ENCODE measurements at regions not wholly inside any gene's neighbourhood (a gene's known extent, or its start where the extent isn't known, plus 50 kb on each side); places are given as distances from the start of the nearest gene placed in this dataset.
A peak's percentile ranks its signal among the peaks of the same experiment; 100 is the strongest.

DNA sequence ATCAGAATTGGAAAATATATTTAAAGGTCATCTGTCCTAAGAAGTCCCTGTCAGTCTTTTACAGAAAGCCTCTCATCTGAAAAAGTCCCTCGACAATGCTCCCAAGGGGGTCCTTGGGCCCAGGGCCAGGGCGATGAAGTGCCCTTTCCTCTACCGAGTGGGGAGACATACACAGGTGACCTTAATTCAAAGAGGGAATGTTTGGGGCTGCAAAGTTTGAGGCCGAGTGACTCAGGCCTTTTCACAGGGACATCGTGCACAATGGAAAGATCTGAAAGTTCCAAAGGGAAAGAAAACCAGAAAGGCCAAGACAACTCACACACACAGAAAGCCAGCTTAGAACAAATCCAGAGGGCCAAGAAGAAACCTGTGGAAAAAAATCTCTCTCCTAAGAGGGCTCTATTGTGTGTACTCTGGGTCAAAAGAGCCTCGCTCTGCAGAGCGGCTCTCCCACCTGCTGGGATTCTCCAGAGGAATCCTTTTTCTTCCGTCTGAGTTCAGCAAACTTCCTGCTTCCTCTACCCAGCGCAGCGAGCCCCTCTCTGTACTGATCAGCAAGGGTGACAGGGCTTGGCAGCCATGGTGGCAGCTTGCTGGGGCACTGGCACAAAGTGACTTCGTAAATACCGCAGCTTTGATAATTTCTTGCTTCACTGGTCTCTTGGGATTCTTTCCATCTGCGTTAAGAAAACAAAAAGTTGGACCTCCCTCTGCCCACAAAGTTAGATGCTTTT lies 259.1 kb downstream of the OPA1 start:
- DNase-seq: no peak

DNA sequence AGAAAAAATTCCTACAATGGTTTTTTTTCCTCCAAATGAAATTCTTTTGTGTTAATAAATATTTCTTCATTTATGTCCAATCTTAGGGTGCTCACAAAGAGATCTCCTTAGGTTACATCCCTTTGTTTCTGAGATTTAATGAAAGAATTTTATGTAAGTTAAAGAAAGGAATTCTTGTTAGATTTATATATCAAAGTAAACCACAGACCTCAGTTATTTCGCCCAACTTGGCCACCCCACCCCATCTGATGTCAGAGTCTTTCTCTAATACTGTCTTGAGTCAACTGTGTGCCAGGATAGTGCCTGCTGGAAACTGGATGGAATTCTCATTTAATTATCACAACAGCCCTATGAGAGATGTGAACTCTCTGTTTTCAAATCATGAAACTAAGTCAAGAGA lies 259.9 kb downstream of the OPA1 start:
- no peak for DNase-seq

DNA sequence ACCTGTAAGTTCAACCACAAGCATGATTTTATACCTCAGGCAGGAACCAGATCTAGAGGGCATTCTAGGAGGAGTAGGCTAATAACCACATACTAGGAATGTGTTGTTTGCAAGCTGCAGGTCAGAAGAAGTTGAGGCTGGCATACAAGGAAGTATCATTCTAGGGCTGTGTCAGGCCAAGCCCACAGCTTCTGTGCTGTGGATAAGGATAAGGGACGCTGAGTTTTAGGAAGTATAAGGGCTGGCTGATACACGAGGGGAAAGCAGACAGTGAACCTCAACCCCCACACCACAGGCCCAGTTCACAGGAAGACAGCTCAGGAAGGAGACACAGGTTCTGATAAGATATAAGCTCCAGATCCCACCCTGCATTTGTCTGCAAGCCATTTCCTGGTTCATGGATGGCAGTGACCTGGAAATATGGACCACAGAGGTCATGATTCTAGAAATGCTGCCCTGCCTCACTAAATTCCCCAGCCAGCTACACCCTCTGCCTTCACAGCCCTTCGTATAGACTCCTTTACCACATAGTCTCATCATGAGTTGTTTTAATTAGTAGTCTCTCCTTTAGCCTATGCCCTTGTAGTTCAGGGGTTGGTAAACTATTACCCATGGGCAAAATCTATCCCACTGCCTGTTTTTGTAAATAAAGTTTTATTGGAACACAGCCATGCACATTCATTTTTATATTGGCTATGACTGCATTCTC lies 260.7 kb downstream of the OPA1 start:
- DNase-seq: peak; percentile 82

DNA sequence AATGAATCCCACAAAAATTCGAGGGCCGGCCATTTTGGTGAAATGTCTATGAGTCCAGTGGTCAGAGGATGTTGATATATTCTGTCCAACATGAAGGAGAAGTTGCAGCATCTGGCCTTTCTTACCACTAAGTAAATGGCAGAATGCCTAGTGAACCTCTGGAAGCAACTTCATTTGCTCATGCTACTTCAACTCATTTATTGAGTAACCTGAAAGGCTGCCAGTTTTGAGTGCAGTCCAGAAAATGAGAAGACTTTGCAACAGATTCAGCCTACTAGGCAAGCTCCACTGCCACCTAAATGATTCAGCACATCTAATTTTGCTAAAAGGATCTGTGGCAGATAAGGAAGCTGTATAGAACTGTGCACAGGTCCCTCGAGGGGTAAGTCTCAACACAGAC lies 265.0 kb downstream of the OPA1 start:
- no peak for DNase-seq

DNA sequence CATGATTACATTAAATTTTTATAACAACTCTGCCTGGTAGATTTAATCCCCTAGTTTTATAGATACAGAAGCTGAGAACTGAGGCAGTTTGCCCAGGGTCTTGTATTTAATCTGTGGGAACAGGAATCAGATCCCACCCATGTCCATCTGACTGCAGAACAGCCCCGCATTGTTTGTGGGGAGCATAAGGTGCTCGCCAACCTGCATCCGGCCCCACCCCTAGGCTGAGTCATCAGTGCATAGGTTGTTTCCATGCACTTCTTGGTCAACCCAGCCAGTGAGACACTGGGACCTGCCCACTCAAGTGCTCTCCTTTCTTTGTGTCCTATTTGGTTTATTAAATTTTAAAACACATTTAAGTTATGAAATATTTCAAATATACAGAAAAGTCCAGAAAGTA lies 266.2 kb downstream of the OPA1 start:
- DNase-seq: no peak

DNA sequence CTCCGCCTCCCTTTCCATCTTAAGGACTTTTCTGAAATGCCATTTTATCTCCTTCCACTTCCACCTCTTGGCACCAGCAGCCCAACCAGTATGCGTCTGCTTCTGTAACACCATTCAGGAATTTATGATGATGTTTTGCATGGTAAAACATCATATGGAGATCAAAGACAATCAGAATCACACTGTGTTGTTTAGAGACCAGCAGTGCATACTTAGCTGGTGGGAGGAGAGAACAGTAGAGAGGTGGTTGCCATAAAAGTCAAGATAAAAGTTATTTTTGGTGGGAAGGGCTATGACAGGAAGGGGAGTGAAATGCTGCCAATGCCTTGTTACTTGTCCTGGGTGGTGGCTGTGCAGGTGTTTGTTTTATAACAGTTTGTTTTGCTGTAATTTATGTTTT lies 268.0 kb downstream of the OPA1 start:
- DNase-seq: no peak

DNA sequence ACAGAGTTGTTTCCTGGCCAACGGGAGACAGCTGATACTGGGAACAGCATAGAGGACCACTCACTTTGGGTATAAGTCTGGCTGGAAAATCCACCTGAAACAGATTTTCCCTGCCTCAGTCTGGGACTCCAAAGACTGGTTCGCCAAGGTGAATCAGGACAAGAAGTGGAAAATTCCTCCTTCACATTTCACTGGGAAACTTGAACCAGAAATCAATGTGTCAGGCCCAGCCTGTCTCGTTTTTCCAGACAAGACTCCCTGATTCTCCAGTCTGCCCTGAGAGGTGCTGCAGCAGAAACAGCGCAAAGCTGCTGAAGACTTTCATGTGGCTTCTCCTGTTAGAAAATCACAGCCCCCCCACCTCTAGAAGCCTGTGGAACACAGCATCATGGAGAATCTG lies 269.8 kb downstream of the OPA1 start:
- DNase-seq: no peak

DNA sequence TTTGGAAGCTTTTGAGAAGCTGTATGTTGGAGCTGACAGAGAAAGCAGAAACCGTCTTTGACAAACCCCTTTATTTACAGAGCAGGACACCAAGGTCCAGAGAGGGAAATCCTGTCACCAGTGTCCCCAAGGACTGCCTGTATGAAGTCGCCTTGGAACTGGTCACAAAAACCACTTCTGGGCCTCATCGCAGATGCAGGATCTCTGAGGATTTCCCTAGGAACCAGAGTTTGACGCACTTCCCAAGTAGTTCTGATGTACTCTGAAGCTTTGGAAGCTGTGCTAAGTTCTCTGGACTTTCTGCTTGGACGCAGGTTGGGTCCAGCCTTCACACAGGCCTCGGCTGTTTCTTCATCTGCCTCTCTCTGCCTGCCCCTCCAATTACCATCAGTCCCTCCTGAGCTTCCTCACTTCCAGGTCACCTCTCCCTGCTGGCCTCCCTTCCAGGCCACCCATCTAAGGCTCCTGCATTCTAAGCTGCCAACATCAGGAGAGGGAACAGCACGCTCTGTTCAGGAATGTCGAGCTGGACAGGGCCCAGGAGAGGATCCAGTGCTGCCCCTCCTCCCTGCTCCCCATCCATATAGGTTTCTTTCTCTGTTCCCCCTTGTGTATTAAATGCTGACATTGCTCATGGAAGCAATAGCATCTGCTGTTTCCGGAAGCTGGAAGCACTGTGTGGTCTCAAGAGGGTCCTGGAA lies 270.8 kb downstream of the OPA1 start:
- DNase-seq: no peak

DNA sequence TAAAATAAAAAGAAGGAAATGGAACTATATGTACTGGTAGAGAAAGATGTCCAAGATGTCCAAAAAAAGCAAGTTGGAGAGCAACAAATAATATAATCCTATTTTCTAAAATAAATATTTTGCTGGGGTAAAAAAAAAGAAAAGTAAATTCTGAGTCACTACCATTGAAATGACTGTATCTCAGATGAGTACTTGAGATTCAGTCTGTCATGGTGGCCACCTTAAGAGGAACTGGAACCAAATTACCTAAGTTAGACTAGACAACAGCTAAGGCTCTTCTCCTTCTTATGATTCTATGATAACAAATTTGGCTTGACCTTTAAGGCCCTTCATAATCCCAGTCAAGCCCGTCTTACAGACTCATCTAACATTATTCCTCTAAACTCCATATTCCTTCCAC lies 270.6 kb upstream of the HES1 start:
- no peak for DNase-seq

DNA sequence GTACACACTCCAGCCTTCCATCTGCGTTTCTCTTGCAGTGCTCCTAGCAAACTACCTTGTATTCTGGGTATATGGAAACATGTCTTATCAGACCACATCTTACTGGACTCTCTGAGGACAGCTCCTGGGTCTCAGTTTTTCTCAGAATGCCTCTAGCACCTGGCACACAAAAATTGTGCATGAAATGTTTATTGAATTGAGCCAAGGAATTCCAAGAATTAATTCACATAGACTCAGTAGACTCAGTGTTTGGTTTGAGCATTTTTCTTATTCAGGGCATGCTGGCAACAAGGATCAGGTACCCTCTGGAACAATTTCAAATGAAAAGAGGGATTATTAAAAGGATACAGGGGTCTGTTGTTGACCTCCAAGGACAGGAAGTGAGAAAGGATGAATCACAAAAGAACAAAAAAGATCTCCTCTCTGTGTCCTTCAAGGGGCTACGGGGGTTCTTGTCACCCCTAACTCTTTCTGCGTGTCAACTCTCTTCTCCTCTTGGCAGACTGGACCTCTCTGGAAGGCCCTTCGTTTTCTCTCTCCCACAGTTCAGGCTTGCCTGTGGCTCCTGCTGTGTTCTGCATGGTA lies 270.0 kb upstream of the HES1 start:
- no peak for DNase-seq

DNA sequence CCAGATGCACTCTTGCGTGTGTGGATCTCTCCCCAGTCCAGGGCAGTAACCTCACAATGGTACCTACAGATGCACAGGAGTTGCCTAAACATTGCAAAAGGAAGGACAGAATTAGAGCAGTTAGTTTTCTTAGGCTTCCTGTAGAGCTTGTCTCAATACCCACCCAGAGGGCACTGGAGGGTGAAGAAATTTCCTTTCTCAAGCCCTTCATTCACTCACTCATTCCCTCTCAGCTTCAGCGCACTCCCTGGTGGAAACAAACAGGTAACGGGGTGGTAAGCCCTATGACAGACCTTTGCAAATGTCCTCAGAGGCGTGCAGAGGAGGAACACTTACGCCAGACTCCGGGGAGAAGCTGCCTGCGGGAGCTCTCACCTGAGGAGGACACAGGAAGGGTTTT lies 267.4 kb upstream of the HES1 start:
- no peak for DNase-seq

DNA sequence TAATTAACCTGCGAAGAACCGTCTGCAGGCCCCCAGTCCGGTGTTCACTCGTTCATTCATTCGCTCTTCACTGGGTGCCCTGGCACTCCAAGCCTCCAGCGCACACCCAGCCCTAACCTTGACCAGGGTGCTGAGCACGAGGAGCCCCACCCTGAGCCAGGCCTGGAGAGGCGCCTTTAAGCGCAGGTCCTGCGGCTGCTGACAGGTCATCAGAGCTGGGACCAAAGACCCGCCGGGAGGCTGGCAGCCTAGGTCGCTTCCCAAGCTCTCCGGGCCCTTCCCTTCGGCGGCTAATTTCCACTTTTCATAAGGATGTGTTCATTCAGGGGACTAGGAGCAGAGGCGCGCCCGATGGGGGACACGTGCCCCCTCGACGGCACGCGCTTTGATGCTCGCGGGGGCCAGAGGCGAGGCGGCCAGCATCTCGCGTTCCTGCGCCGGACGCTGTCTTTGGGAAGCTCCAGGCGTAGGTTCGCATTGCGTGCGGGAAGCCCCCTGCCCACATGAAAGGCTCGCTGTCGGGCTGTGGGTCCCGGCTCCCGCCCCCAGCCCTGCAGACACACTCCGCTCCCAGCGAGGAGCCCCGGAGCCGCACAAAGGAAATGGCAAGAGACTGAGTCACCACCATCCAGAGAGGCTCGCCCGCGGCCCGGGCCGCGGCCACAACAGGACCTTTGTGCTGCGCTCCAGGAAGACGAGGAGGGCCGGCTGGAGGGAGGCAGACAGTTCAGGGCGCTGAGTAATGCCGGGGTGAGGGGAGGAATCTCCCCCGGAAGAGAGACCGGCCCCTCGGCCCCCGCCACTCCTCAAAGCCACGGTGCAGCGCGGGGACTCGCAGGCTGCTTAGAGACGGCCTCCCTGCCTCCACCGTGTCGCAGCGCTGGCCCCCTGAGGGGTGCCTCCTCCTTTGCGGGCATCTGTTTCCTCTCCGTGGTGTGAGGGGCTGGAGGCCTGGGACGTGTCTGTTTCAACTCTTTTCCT lies 266.4 kb upstream of the HES1 start:
- peak; percentile 60 for DNase-seq

DNA sequence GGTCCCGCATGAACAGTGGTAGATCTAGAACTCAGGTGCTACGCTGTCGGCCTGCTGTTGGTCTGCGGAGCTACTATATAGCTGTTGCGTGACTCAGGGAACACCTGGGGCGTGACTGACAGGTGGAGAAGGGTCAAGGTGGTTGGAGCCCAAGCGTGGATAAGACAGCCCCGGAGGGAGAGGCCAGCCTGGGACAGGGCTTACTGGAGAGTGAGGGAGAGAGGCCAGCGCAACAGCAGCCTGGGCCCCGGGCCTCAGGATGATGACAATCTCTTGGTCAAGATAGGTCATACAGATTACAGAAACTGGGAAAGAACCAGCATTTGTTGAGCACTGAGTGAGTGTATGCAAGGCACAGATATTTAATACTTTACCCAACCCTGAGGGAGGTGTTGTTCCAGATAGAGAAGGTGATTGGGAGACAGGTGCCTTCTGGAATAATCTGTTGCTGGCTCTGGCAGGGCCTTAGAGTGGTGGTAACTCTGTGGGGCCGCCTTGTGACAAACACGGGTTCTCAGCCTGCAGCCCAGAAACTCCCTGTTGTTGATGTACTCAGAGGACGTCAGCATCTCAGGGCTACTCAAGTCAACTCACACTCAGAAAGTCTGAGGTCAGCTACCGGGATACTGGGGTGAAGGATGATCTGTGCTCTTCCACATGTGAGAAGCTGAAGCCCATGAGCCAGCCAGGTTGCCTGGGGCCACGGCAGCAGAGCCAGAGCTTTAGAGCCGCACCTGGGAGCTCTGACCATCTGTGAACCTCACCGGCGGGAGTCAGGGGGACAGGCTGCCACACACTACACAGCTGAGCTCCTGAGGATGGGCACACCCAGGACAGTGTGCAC lies 265.4 kb upstream of the HES1 start:
- no peak for DNase-seq

DNA sequence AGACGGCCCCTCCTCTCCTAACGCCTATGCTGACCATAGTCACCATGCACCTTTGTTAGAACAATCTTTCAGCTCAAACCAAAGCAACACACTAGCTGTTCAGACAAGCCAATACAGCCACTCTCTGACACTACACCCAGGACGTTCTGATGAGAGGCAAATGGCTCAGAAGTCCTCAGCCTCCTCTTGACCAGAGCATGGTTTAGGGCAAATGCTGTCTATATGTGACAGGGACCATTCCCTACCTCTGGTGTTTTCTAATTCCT lies 264.8 kb upstream of the HES1 start:
- no peak for DNase-seq

DNA sequence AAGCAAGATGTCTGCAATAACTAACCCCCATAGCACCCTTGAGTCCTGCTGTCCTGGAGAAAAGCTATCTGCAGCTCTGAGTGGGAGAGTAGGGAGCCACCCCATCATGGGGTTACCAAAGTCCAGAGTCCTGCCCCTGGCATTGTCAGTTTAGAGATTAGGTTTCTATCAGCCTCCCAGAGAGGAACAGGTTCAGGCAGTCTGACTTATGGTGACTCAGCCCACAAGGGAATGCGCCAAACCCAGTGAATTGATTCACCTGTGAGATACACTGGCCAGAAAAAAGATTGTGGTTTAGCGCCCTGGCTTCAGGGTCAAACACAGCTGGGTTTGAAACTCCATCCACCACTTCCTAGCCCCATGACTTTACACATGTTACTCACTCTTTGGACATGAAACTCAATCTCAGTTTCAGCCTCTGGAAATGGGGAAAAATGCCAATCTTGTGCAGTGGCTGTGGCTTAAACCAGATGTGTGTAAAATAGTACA lies 263.6 kb upstream of the HES1 start:
- DNase-seq: no peak

DNA sequence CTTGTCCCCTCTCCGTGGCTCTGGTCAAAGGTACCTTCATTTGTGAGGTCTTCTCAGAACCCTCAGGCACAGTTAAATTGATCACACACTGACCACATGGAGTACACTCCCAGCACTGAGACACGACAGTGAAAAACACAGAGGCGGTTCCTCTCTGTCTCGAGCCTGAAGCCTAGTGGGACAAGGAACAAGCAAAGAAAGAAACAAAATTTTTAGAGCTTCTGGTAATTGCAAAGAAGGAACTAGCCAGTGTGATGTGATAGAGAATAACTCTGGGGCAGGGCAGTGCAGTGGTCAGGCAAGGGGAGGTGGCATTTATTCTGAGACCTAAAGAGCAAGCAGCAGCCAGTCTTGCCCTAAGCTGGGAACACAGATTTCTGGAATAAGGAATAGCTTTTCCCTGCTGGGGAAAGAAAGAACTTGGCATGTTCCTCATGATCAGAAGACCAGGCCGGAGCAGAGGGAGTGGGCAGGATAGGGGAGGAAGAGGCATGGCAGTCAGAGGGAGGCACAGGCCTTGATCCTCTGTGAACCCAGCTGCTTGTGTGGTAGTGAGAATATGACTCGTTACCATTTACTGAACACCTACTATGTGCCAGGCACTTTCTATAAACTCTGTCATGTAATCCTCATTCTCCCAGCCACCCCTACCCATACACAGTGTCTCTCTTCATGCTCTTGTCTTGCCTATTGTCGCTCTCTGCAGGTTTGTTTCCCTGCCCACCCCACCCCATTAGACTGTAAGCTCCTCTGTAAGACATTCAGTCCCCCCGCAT lies 262.3 kb upstream of the HES1 start:
- DNase-seq: no peak

DNA sequence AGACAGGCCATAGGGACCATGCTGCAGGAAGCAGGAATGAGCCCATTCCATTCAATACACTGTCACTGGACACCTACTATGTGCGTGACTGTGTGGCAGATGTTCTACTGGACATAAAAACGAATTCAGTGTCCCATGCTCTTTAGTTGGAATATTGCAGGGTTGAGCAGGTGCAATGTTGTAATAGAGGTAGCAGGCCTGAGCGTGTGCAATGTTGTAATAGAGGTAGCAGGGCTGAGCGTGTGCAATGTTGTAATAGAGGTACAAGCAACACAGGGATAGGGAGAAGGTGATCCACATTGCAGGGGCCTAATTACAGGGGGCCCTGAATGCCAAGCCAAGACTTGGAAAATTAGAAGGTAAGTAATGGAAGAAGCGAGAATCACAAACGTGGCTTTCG lies 261.4 kb upstream of the HES1 start:
- DNase-seq: no peak

DNA sequence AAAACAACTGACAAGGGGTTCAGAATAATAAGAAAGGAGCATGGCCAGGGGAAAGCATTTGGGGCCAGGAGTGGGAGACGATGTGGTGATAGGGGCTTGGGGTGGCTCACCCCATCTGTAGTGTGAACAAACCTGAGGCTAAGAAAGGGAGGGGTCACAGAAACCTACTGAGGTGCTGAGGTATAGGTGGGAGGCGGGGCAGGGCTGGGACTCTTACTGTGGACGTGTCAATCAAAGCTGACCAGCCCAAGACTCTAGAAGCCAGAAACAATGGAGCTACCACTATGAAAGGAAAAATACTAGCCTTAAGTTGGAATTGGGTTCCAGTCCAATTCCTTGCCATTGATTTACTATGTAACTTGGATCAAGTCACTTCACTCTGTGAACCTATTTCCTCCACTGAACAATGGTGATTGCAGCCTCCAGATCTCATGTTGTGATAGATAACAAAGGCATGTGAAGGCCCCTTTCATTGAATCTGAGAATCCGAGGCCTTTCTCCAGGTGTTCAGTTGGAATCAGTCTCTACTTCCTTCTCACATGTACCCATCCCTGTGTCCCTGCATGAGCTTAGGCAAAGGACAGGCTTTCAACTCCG lies 260.9 kb upstream of the HES1 start:
- no peak for DNase-seq

DNA sequence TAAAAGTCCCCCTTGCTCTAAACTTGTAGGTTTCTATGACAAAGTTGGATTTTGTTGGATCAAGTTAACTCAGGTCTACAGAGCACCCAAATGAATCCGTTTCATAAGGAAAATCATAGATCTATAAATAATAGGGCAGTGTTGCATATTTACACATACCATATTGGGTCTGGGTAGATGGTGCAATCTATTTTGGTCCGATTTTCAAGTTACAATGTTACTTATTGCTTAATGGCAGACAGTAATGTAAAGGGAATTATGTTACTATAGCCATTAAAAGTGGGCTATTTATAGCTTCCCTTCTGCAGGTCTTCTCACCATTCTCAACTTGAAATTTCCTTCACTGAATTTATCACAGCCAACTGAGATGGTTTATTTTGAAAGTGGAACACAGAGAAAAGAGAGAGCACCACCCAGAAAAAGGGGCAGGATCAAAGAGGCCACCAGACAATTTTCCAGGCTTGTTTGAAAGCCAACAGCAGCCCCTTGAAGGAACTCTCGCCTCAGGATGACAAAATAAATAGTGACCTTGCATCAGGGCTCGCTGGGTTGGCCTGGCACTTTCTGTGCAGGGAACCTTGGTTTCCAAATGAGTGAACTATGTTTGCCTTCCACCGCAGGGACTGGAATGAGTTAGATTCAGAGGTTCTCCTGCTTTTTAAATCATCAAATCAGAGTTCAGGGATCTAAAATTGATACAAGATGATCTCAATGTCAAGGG lies 260.2 kb upstream of the HES1 start:
- DNase-seq: no peak

Measured in KG1 (cell line).